Prostate gland (tissue), 2 donors: ENCODE measurements at regions not wholly inside any gene's neighbourhood (a gene's known extent, or its start where the extent isn't known, plus 50 kb on each side); places are given as distances from the start of the nearest gene placed in this dataset.

Source experiments
- CTCF ChIP-seq, 4 experiments: fragments of 200-600 bp in 2 of 4; fragments of 450-650 bp in 2 of 4; sonication (generic) in 2 of 4; IDR thresholded peaks; 1 replicate in 3 of 4; 2 replicates in 1 of 4; pipeline ENCODE4 v1.5.1; 2016 to 2019; ENCODE audit warnings: antibody characterized with exemption in 4 of 4, mild to moderate bottlenecking in 2 of 4, moderate library complexity in 2 of 4
- POLR2A ChIP-seq: fragments of 450-650 bp; IDR thresholded peaks from one replicate; pipeline ENCODE4 v1.6.1; 2016; ENCODE audit warnings: antibody characterized with exemption, mild to moderate bottlenecking
- POLR2AphosphoS5 ChIP-seq: sonication (generic); formaldehyde crosslinking; IDR thresholded peaks from one replicate; pipeline ENCODE4 v1.6.1; 2017; ENCODE audit warnings: antibody characterized with exemption

DNA sequence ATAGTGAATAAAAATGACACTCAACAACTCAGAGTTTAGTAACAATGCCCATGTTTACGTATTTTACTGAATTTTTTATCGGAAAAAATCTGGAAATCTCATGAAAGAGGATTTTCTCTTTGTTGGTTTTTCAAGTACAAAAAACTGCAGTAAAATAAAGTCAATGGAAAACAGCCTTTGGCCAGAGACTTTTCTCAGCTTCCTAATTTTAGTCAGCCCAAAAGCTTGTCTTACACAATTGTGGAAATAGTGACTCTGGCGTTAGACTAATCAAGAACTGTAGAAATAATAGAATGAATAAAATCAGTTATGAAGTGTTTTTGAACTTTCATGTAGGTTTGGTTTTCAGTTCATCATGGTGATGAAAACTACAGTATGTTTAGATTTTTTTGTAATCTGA, 234.7 kb downstream of the DKK2 start:
- no peak for TF ChIP-seq POLR2A
- no peak for TF ChIP-seq CTCF (IDR thresholded peaks at IDR 0.05)
- TF ChIP-seq POLR2AphosphoS5 = no peak
